ENCODE measurements at regions not wholly inside any gene's neighbourhood (a gene's known extent, or its start where the extent isn't known, plus 50 kb on each side); places are given as distances from the start of the nearest gene placed in this dataset.

- TF ChIP-seq CTCF (conservative IDR thresholded peaks at IDR 0.05) (no peak), ZFX (IDR thresholded peaks at IDR 0.05) (no peak)
These were observed 335.7 kb upstream of the HTR2A start for GRCh38 chr13:47232516-47232915.

Data from C4-2B (cell line).